Heart right ventricle (tissue), 16 donors: ENCODE measurements at regions not wholly inside any gene's neighbourhood (a gene's known extent, or its start where the extent isn't known, plus 50 kb on each side); places are given as distances from the start of the nearest gene placed in this dataset.

ENCODE experiments used
- ATAC-seq, 8 donors: fragments of 200-7000 bp; cut with Tn5 transposase; one replicate each; pipeline ENCODE4 v1.9.1; 2020; ENCODE audit warnings: mild to moderate bottlenecking in 8 of 8, moderate library complexity in 8 of 8, moderate number of reproducible peaks in 1 of 8
- DNase-seq, 2 donors: peaks; one replicate each; pipeline ENCODE4 v3.0.0-alpha.2; 2020
- H3K27ac ChIP-seq, 10 donors: fragments of 200-600 bp; sonication (generic) in 2 of 10; one replicate each; pipeline versions ENCODE4 v1.5.0 to v1.8.0; 2020 to 2022; ENCODE audit warnings: mild to moderate bottlenecking in 3 of 10
- H3K27me3 ChIP-seq, 7 donors: fragments of 200-600 bp; one replicate each; pipeline ENCODE4 v1.8.0; 2021 to 2022; ENCODE audit warnings: mild to moderate bottlenecking in 2 of 7
- H3K36me3 ChIP-seq, 9 donors: fragments of 200-600 bp; sonication (generic) in 1 of 9; one replicate each; pipeline versions ENCODE4 v1.5.0 to v1.8.0; 2020 to 2022; ENCODE audit warnings: mild to moderate bottlenecking in 2 of 9
- H3K4me1 ChIP-seq, 9 donors: fragments of 200-600 bp; sonication (generic) in 1 of 9; one replicate each; pipeline versions ENCODE4 v1.5.0 to v1.8.0; 2020 to 2022; ENCODE audit warnings: mild to moderate bottlenecking in 4 of 9
- H3K4me3 ChIP-seq, 10 donors: fragments of 200-600 bp; sonication (generic) in 2 of 10; one replicate each; pipeline versions ENCODE4 v1.5.0 to v1.8.0; 2020 to 2022; ENCODE audit warnings: mild to moderate bottlenecking in 7 of 10, moderate library complexity in 2 of 10
- H3K9me3 ChIP-seq, 11 donors: fragments of 200-600 bp in 10 of 11; sonication (generic) in 2 of 11; one replicate each; pipeline versions ENCODE4 v1.5.0 to v1.8.0; 2013 to 2022; ENCODE audit warnings: mild to moderate bottlenecking in 2 of 11, control low read depth in 1 of 11, moderate library complexity in 1 of 11
- CTCF ChIP-seq, 9 donors: fragments of 200-600 bp; sonication (generic) in 2 of 9; IDR thresholded peaks; one replicate each; pipeline versions ENCODE4 v1.5.0 to v1.8.0; 2021 to 2022; ENCODE audit warnings: antibody characterized with exemption in 9 of 9, mild to moderate bottlenecking in 5 of 9, moderate library complexity in 1 of 9
- WGBS, 2 donors: extraction: QIAGEN DNeasy Blood & Tissue Kit; methylation state at CpG; one replicate each; pipeline ENCODE4 v1.1.7; 2013; ENCODE audit warnings: inconsistent platforms in 1 of 2; 5-methylcytosine and 5-hydroxymethylcytosine counted together
- intact Hi-C, 10 donors: fragments of 100-400 bp; cut with DNase I; formaldehyde crosslinking; loops; one replicate each; pipeline versions ENCODE4 v1.11.1 to v1.14.2; 2022
- donor health status: Arrhythmogenic right ventricular cardiomyopathy.
- donor health status: ischemic (EF 13 %, LVEDD 7.1; RV severe dilation, severe dysfunction).
- donor health status: healthy with polysubstance abuse.
- donor health status: DM: no; HTN: yes; CAD: no.
- donor health status: DM: no; HTN: no; CAD: no.
- donor health status: ischemic (EF 25% LVEDD 6.9; RV normal size, moderate dysfunction).
- donor health status: ischemic (EF 25% LVEDD 5.7; RV mildly dilated, moderate dysfunction).
- donor health status: healthy.
- donor health status: DM: yes; HTN: yes; CAD: no.
- donor health status: Ischemic cardiomyopathy.
- donor health status: ischemic (EF 35%, LVEDD 5.7; RV mildly dilated, moderate dysfunction).
- donor health status: nonischemic (EF 11% LVEDD 7.7; RV severe dilation, severe dysfunction).
- donor health status: DM: yes; HTN: yes; CAD: no.
- donor health status: PGD.
- donor health status: ischemic (EF 29% LVEDD 5.4; RV normal size, mild dysfunction).
- donor health status: nonischemic (EF 23%, LVEDD 6.1; RV moderate dilation, normal function).

GRCh38 chr6:104130343-104130742 is 729.4 kb downstream of the HACE1 start:
- ATAC-seq: no peak
- intact Hi-C loops: no loop called here

GRCh38 chr6:104126315-104127005 is 733.3 kb downstream of the HACE1 start:
- DNase-seq (no peak), ATAC-seq (no peak)
- intact Hi-C loops: no loop called here
- no peaks in the 10 kb centered on the region for H3K27me3 ChIP-seq
- no peaks in the 10 kb centered on the region for H3K36me3 ChIP-seq
- H3K4me3 ChIP-seq: no peak overlapping the region
- H3K4me1 ChIP-seq: no peaks in the 10 kb centered on the region
- no peak overlapping the region for H3K27ac ChIP-seq
- no peak for TF ChIP-seq CTCF (IDR thresholded peaks at IDR 0.05)
- H3K9me3 ChIP-seq: no peaks in the 10 kb centered on the region
- WGBS, 2 donors: 94 to 95% methylated on average over 3 of the region's 3 CpGs

More at GRCh38 chr6:104130343-104130742, 729.4 kb downstream of the HACE1 start:
- H3K27me3 ChIP-seq: no peaks in the 10 kb centered on the region
- no peak for DNase-seq
- peaks cover 0 to 5% (median 0%) of the 10 kb centered on the region in 11 donors for H3K9me3 ChIP-seq
- H3K36me3 ChIP-seq: no peaks in the 10 kb centered on the region
- H3K27ac ChIP-seq: no peak overlapping the region
- TF ChIP-seq CTCF (IDR thresholded peaks at IDR 0.05): no peak
- H3K4me3 ChIP-seq: no peak overlapping the region
- H3K4me1 ChIP-seq: no peaks in the 10 kb centered on the region

GRCh38 chr6:104123227-104123626 is 736.5 kb downstream of the HACE1 start:
- no peak for DNase-seq
- no peaks in the 10 kb centered on the region for H3K27me3 ChIP-seq
- 80 to 84% methylated on average over 1 of the region's 1 CpG for WGBS, 2 donors
- no peak overlapping the region for H3K27ac ChIP-seq
- no peaks in the 10 kb centered on the region for H3K4me1 ChIP-seq
- H3K9me3 ChIP-seq: peaks cover 0 to 7% (median 0%) of the 10 kb centered on the region in 11 donors
- no peaks in the 10 kb centered on the region for H3K36me3 ChIP-seq
- intact Hi-C loops: no loop called here
- no peak overlapping the region for H3K4me3 ChIP-seq
- no peak for TF ChIP-seq CTCF (IDR thresholded peaks at IDR 0.05)
- ATAC-seq: no peak

GRCh38 chr6:104118274-104118673 is 741.4 kb downstream of the HACE1 start:
- H3K4me1 ChIP-seq: no peaks in the 10 kb centered on the region
- DNase-seq: no peak
- TF ChIP-seq CTCF (IDR thresholded peaks at IDR 0.05): no peak
- no peak overlapping the region for H3K4me3 ChIP-seq
- no peaks in the 10 kb centered on the region for H3K36me3 ChIP-seq
- H3K27me3 ChIP-seq: no peaks in the 10 kb centered on the region
- peaks cover 0 to 7% (median 0%) of the 10 kb centered on the region in 11 donors for H3K9me3 ChIP-seq
- ATAC-seq: no peak
- WGBS, 2 donors: 43 to 54% methylated on average over 4 of the region's 4 CpGs
- no peak overlapping the region for H3K27ac ChIP-seq
- intact Hi-C loops: no loop called here
